Keratinocyte (primary cell): ENCODE measurements at regions not wholly inside any gene's neighbourhood (a gene's known extent, or its start where the extent isn't known, plus 50 kb on each side); places are given as distances from the start of the nearest gene placed in this dataset.
"Not testable (repeated sequence)": the region's sequence is repeated elsewhere in the genome, so short reads cannot be mapped to it uniquely, and the experiment has no call there.

ENCODE experiments used
- EZH2 ChIP-seq: IDR thresholded peaks from one replicate; pipeline ENCODE4 v1.6.1; 2012; ENCODE audit warnings: inconsistent platforms, mild to moderate bottlenecking, low read length, moderate library complexity
- TF ChIP-seq, protein P1 (sequence below), 3 experiments: IDR thresholded peaks in 1 of 3; conservative IDR thresholded peaks in 1 of 3; optimal IDR thresholded peaks in 1 of 3; 2 replicates in 2 of 3; 3 replicates in 1 of 3; pipeline versions ENCODE3 to v1.5.1; 2011; ENCODE audit warnings: low read length in 3 of 3, mild to moderate bottlenecking in 3 of 3, moderate library complexity in 2 of 3, control low read depth in 1 of 3, inconsistent platforms in 1 of 3; ENCODE audit not compliant: insufficient read depth in 2 of 3; ENCODE audit errors: extremely low read depth in 1 of 3

GRCh38 chr3:184457784-184458377 is 78.0 kb downstream of the CHRD start:
- TF ChIP-seq, protein P1, sequence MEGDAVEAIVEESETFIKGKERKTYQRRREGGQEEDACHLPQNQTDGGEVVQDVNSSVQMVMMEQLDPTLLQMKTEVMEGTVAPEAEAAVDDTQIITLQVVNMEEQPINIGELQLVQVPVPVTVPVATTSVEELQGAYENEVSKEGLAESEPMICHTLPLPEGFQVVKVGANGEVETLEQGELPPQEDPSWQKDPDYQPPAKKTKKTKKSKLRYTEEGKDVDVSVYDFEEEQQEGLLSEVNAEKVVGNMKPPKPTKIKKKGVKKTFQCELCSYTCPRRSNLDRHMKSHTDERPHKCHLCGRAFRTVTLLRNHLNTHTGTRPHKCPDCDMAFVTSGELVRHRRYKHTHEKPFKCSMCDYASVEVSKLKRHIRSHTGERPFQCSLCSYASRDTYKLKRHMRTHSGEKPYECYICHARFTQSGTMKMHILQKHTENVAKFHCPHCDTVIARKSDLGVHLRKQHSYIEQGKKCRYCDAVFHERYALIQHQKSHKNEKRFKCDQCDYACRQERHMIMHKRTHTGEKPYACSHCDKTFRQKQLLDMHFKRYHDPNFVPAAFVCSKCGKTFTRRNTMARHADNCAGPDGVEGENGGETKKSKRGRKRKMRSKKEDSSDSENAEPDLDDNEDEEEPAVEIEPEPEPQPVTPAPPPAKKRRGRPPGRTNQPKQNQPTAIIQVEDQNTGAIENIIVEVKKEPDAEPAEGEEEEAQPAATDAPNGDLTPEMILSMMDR (optimal IDR thresholded peaks at IDR 0.05 in 1 of 3, IDR thresholded peaks at IDR 0.05 in 1 of 3, conservative IDR thresholded peaks at IDR 0.05 in 1 of 3; ENCODE audit: extremely low read depth in 1 of 3, insufficient read depth in 2 of 3, low read length in 3 of 3) = not testable (repeated sequence)
- TF ChIP-seq EZH2 = not testable (repeated sequence)
